Thoracic aorta (tissue), 2 donors: ENCODE measurements at regions not wholly inside any gene's neighbourhood (a gene's known extent, or its start where the extent isn't known, plus 50 kb on each side); places are given as distances from the start of the nearest gene placed in this dataset.
"Not testable (repeated sequence)": the region's sequence is repeated elsewhere in the genome, so short reads cannot be mapped to it uniquely, and the experiment has no call there.

Experiments
- ATAC-seq: fragments of 150-250 bp; one replicate; pipeline ENCODE4 v1.8.0; 2017; ENCODE audit warnings: low read depth; ENCODE audit not compliant: insufficient number of reproducible peaks, low FRiP score
- DNase-seq: peaks from one replicate; pipeline ENCODE4 v3.0.0-alpha.2; 2020; ENCODE audit warnings: low spot score
- H3K27ac ChIP-seq, 2 donors: fragments of 200-600 bp; sonication (generic); 1 replicate in 1 of 2; 2 replicates in 1 of 2; pipeline ENCODE4 v1.5.1; 2016; ENCODE audit warnings: mild to moderate bottlenecking in 2 of 2, moderate library complexity in 2 of 2
- H3K27me3 ChIP-seq: fragments of 200-600 bp; sonication (generic); replicated peaks from 2 replicates; pipeline ENCODE4 v1.6.0; 2016; ENCODE audit warnings: mild to moderate bottlenecking; ENCODE audit not compliant: insufficient read depth
- H3K36me3 ChIP-seq: fragments of 200-600 bp; sonication (generic); one replicate; pipeline ENCODE4 v1.5.1; 2016
- H3K4me1 ChIP-seq, 2 donors: fragments of 200-600 bp; sonication (generic); 1 replicate in 1 of 2; 2 replicates in 1 of 2; pipeline versions ENCODE4 v1.5.1 to v1.6.0; 2016; ENCODE audit warnings: low read depth in 2 of 2, mild to moderate bottlenecking in 1 of 2; ENCODE audit not compliant: control insufficient read depth in 1 of 2
- H3K4me3 ChIP-seq: fragments of 200-600 bp; sonication (generic); 2 replicates; pipeline ENCODE4 v1.5.1; 2016; ENCODE audit warnings: mild to moderate bottlenecking
- H3K9me3 ChIP-seq: fragments of 200-600 bp; sonication (generic); 2 replicates; pipeline ENCODE4 v1.5.1; 2016
- TF ChIP-seq, protein P1 (sequence below): fragments of 200-600 bp; sonication (generic); IDR thresholded peaks from one replicate; pipeline ENCODE4 v1.5.1; 2019; ENCODE audit warnings: antibody characterized with exemption

GRCh38 chrX:65587616-65588526 lies 53.3 kb upstream of the LAS1L start:
- ATAC-seq (no peak), DNase-seq (peak; percentile 36)
- H3K27me3 ChIP-seq: no peaks in the 10 kb centered on the region
- TF ChIP-seq, protein P1, sequence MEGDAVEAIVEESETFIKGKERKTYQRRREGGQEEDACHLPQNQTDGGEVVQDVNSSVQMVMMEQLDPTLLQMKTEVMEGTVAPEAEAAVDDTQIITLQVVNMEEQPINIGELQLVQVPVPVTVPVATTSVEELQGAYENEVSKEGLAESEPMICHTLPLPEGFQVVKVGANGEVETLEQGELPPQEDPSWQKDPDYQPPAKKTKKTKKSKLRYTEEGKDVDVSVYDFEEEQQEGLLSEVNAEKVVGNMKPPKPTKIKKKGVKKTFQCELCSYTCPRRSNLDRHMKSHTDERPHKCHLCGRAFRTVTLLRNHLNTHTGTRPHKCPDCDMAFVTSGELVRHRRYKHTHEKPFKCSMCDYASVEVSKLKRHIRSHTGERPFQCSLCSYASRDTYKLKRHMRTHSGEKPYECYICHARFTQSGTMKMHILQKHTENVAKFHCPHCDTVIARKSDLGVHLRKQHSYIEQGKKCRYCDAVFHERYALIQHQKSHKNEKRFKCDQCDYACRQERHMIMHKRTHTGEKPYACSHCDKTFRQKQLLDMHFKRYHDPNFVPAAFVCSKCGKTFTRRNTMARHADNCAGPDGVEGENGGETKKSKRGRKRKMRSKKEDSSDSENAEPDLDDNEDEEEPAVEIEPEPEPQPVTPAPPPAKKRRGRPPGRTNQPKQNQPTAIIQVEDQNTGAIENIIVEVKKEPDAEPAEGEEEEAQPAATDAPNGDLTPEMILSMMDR: no peak
- H3K4me3 ChIP-seq: peak overlapping the region; percentile 34
- H3K36me3 ChIP-seq: no peaks in the 10 kb centered on the region
- peaks cover 3 to 6% of the 10 kb centered on the region in 2 donors for H3K4me1 ChIP-seq
- no peaks in the 10 kb centered on the region for H3K9me3 ChIP-seq
- H3K27ac ChIP-seq: peak overlapping the region; percentile 5 to 47

DNA sequence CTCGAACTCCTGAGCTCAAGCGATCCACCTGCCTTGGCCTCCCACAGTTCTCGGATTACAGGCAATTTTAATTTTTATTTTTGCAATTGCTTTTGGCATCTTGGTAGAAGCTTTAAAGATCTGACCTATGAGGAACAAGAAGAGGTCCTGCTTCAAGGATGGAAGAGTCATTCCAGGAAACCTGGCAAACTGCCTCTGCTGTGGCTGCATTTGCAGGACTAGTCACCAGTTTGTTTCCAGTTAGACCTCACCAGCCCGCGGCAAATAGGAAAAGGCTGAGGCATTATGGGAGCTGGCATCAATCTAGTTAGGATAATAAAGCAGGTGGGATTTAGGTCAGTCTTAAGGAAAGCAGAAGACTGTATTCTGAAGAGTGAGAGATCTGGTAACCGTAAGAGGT lies 51.9 kb upstream of the LAS1L start:
- H3K36me3 ChIP-seq: no peaks in the 10 kb centered on the region
- ATAC-seq (no peak), DNase-seq (no peak)
- no peak overlapping the region for H3K4me3 ChIP-seq
- TF ChIP-seq, protein P1: no peak
- no peaks in the 10 kb centered on the region for H3K27me3 ChIP-seq
- H3K4me1 ChIP-seq: peaks cover 3 to 6% of the 10 kb centered on the region in 2 donors
- no peak overlapping the region for H3K27ac ChIP-seq
- H3K9me3 ChIP-seq: no peaks in the 10 kb centered on the region

DNA sequence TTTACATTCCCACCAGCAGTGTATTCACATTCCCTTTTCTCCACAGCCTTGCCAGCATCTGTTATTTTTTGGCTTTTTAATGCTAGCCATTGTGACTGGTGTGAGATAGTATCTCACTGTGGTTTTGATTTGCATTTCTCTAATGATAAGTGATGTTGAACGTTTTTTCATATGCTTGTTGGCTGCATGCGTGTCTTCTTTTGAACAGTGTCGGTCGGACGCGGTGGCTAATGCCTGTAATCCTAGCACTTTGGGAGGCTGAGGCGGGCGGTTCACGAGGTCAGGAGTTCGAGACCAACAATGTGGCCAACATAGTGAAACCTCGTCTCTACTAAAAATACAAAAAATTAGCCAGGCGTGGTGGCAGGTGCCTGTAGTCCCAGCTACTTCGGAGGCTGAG lies 50.6 kb upstream of the LAS1L start:
- H3K4me3 ChIP-seq, DNase-seq, ATAC-seq, H3K27ac ChIP-seq, H3K4me1 ChIP-seq, H3K9me3 ChIP-seq, H3K36me3 ChIP-seq, H3K27me3 ChIP-seq: not testable (repeated sequence)
